ENCODE measurements at regions not wholly inside any gene's neighbourhood (a gene's known extent, or its start where the extent isn't known, plus 50 kb on each side); places are given as distances from the start of the nearest gene placed in this dataset.

DNA sequence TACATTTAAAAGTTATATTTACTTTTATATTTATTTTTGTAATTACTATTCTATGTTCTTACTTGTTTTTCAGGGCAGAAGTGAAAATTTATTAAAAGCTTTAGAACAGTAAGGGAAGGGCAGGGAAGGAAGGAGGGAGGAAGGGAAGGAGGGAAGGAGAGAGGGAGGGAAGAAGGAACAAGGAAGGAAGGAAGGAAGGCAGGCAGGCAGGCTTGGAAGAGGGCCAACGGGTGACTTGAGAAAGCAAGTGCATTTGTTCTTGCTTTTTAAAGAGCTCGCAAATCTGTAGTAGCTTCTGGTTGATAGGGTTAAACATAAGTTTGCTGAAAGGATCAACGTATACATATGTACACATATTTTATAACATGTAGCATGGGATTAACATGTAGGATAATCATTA is 725.3 kb upstream of the FZD8 start:
- TF ChIP-seq, protein P1, sequence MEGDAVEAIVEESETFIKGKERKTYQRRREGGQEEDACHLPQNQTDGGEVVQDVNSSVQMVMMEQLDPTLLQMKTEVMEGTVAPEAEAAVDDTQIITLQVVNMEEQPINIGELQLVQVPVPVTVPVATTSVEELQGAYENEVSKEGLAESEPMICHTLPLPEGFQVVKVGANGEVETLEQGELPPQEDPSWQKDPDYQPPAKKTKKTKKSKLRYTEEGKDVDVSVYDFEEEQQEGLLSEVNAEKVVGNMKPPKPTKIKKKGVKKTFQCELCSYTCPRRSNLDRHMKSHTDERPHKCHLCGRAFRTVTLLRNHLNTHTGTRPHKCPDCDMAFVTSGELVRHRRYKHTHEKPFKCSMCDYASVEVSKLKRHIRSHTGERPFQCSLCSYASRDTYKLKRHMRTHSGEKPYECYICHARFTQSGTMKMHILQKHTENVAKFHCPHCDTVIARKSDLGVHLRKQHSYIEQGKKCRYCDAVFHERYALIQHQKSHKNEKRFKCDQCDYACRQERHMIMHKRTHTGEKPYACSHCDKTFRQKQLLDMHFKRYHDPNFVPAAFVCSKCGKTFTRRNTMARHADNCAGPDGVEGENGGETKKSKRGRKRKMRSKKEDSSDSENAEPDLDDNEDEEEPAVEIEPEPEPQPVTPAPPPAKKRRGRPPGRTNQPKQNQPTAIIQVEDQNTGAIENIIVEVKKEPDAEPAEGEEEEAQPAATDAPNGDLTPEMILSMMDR (IDR thresholded peaks at IDR 0.05) = no peak
- TF ChIP-seq POLR2A (IDR thresholded peaks at IDR 0.05) = no peak
